Stimulated activated CD4-positive, alpha-beta T cell treated with anti-CD3 and anti-CD28 coated beads, Interleukin-12 subunit alpha, Interleukin-12 subunit beta, amount 100 ng/mL, for 48 hours (primary cell): ENCODE measurements at regions not wholly inside any gene's neighbourhood (a gene's known extent, or its start where the extent isn't known, plus 50 kb on each side); places are given as distances from the start of the nearest gene placed in this dataset.

Experiments used
- DNase-seq, 3 donors: peaks; one replicate each; pipeline ENCODE4 v3.0.0-alpha.2; 2020; ENCODE audit warnings: low read depth in 2 of 3, low spot score in 1 of 3

GRCh38 chr12:111201495-111202236 is 167.2 kb downstream of the PHETA1 start:
- no peak for DNase-seq

- no peak for DNase-seq
These were observed 167.9 kb downstream of the PHETA1 start for GRCh38 chr12:111201036-111201435.

- no peak for DNase-seq
These were observed 171.4 kb downstream of the PHETA1 start for GRCh38 chr12:111197376-111197944.

- no peak for DNase-seq
These were observed 172.4 kb downstream of the PHETA1 start for GRCh38 chr12:111196532-111196931.

GRCh38 chr12:111195316-111195715 is 173.6 kb downstream of the PHETA1 start:
- DNase-seq = no peak

- DNase-seq = no peak
These were observed 174.2 kb downstream of the PHETA1 start for GRCh38 chr12:111194703-111195051.

- no peak for DNase-seq
These were observed 174.8 kb downstream of the PHETA1 start for GRCh38 chr12:111193977-111194702.

GRCh38 chr12:111193496-111193895 is 175.4 kb downstream of the PHETA1 start:
- DNase-seq = no peak

GRCh38 chr12:111193067-111193466 is 175.8 kb downstream of the PHETA1 start:
- no peak for DNase-seq

- no peak for DNase-seq
These were observed 176.2 kb downstream of the PHETA1 start for GRCh38 chr12:111192647-111193046.

- DNase-seq = no peak
These were observed 178.0 kb downstream of the PHETA1 start for GRCh38 chr12:111190741-111191526.

GRCh38 chr12:111189792-111190191 is 179.1 kb downstream of the PHETA1 start:
- no peak for DNase-seq

GRCh38 chr12:111188436-111188835 is 180.5 kb downstream of the PHETA1 start:
- no peak for DNase-seq

GRCh38 chr12:111186347-111186746 is 182.5 kb downstream of the PHETA1 start:
- DNase-seq = no peak

GRCh38 chr12:111185889-111186227 is 183.0 kb downstream of the PHETA1 start:
- no peak for DNase-seq

GRCh38 chr12:111185206-111185888 is 183.5 kb downstream of the PHETA1 start:
- DNase-seq = no peak

GRCh38 chr12:111184161-111184560 is 184.7 kb downstream of the PHETA1 start:
- no peak for DNase-seq

GRCh38 chr12:111183094-111183493 is 185.8 kb downstream of the PHETA1 start:
- no peak for DNase-seq

GRCh38 chr12:111182382-111182781 is 186.5 kb downstream of the PHETA1 start:
- no peak for DNase-seq

- DNase-seq = no peak
These were observed 187.7 kb downstream of the PHETA1 start for GRCh38 chr12:111181143-111181726.
